ENCODE measurements at regions not wholly inside any gene's neighbourhood (a gene's known extent, or its start where the extent isn't known, plus 50 kb on each side); places are given as distances from the start of the nearest gene placed in this dataset.

- no peak for DNase-seq (ENCODE audit: low spot score)
These were observed 50.8 kb upstream of the EDNRA start for GRCh38 chr4:147430111-147430510.
